Uterus (tissue), 3 donors: ENCODE measurements at regions not wholly inside any gene's neighbourhood (a gene's known extent, or its start where the extent isn't known, plus 50 kb on each side); places are given as distances from the start of the nearest gene placed in this dataset.
"Not testable (repeated sequence)": the region's sequence is repeated elsewhere in the genome, so short reads cannot be mapped to it uniquely, and the experiment has no call there.

ENCODE experiments used
- DNase-seq, 2 donors: peaks; one replicate each; pipeline ENCODE4 v3.0.0-alpha.2; 2019 to 2020
- H3K27ac ChIP-seq, 2 donors: fragments of 200-600 bp; sonication (generic); 1 replicate in 1 of 2; 2 replicates in 1 of 2; pipeline ENCODE4 v1.5.1; 2016 to 2018
- H3K27me3 ChIP-seq, 2 donors: fragments of 200-600 bp; sonication (generic); one replicate each; pipeline ENCODE4 v1.5.1; 2018 to 2019; ENCODE audit warnings: control low read depth in 1 of 2
- H3K36me3 ChIP-seq, 2 donors: fragments of 200-600 bp; sonication (generic); one replicate each; pipeline ENCODE4 v1.5.1; 2019; ENCODE audit warnings: control low read depth in 1 of 2
- H3K4me1 ChIP-seq, 2 donors: fragments of 200-600 bp; sonication (generic); one replicate each; pipeline ENCODE4 v1.5.1; 2018 to 2019; ENCODE audit warnings: control low read depth in 1 of 2
- H3K4me3 ChIP-seq, 2 donors: fragments of 200-600 bp; sonication (generic); 1 replicate in 1 of 2; 2 replicates in 1 of 2; pipeline ENCODE4 v1.5.1; 2018 to 2019; ENCODE audit warnings: mild to moderate bottlenecking in 1 of 2
- H3K9me3 ChIP-seq, 2 donors: fragments of 200-600 bp; sonication (generic); one replicate each; pipeline ENCODE4 v1.5.1; 2019; ENCODE audit warnings: control low read depth in 1 of 2
- POLR2A ChIP-seq, 2 donors: fragments of 450-650 bp; IDR thresholded peaks; one replicate each; pipeline ENCODE4 v1.6.1; 2016; ENCODE audit warnings: antibody characterized with exemption in 2 of 2, mild to moderate bottlenecking in 1 of 2, moderate library complexity in 1 of 2
- intact Hi-C: fragments of 100-400 bp; cut with DNase I; formaldehyde crosslinking; loops from one replicate; pipeline ENCODE4 v1.15.1; 2023; ENCODE audit warnings: low total_unique reads
- TF ChIP-seq, protein P1 (sequence below), 4 experiments: fragments of 200-600 bp in 2 of 4; fragments of 450-650 bp in 2 of 4; sonication (generic) in 2 of 4; IDR thresholded peaks; one replicate each; pipeline ENCODE4 v1.5.1; 2016 to 2019; ENCODE audit warnings: antibody characterized with exemption in 4 of 4, mild to moderate bottlenecking in 2 of 4, moderate library complexity in 1 of 4
- donor health status: DM: yes; HTN: yes; CAD: no.

DNA sequence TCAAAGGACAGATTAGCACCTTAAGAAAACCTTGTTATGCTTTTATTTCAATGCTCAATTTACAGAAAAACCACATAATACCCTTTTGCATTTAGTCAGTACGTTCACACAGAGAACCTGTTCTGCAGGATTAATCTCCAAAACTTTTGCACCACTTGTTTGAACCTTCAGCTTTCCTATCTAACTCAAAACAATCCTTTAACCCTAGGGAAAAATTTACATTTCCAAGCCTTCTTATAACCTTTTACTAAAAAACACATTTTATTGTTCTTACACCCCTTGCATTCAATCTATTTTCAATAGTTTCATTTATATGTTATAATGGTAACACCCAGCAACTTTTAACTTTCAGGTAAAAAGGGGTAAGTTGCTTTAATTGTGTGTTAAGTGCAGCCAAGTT, 952.5 kb upstream of the CNTN5 start:
- TF ChIP-seq, protein P1, sequence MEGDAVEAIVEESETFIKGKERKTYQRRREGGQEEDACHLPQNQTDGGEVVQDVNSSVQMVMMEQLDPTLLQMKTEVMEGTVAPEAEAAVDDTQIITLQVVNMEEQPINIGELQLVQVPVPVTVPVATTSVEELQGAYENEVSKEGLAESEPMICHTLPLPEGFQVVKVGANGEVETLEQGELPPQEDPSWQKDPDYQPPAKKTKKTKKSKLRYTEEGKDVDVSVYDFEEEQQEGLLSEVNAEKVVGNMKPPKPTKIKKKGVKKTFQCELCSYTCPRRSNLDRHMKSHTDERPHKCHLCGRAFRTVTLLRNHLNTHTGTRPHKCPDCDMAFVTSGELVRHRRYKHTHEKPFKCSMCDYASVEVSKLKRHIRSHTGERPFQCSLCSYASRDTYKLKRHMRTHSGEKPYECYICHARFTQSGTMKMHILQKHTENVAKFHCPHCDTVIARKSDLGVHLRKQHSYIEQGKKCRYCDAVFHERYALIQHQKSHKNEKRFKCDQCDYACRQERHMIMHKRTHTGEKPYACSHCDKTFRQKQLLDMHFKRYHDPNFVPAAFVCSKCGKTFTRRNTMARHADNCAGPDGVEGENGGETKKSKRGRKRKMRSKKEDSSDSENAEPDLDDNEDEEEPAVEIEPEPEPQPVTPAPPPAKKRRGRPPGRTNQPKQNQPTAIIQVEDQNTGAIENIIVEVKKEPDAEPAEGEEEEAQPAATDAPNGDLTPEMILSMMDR (IDR thresholded peaks at IDR 0.05), result no peak
- TF ChIP-seq POLR2A (IDR thresholded peaks at IDR 0.05), result no peak
- no peak for DNase-seq
- Histone ChIP-seq H3K4me1 (no peaks in the 10 kb centered on the region), H3K27me3 (no peaks in the 10 kb centered on the region), H3K4me3 (no peak overlapping the region), H3K36me3 (no peaks in the 10 kb centered on the region), H3K27ac (no peak overlapping the region), H3K9me3 (no peaks in the 10 kb centered on the region)
- intact Hi-C loops, result no loop called here

DNA sequence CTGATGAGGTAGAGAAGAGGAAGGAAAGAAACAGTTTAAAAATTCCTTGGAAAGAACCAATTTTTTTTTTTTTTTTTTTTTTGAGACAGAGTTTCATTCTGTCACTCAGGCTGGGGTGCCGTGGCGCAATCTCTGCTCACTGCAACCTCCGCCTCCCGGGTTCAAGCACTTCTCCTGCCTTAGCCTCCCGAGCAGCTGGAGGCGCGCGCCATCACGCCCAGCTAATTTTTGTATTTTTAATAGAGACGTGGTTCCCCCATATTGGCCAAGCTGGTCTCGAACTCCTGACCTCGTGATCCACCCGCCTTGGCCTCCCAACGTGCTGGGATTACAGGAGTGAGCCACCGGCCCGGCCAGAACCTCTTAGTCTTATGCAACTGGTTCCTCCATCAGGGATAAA, 951.6 kb upstream of the CNTN5 start:
- DNase-seq, H3K9me3 ChIP-seq, H3K27me3 ChIP-seq, H3K36me3 ChIP-seq, intact Hi-C loops, H3K27ac ChIP-seq, H3K4me3 ChIP-seq, H3K4me1 ChIP-seq: not testable (repeated sequence)

DNA sequence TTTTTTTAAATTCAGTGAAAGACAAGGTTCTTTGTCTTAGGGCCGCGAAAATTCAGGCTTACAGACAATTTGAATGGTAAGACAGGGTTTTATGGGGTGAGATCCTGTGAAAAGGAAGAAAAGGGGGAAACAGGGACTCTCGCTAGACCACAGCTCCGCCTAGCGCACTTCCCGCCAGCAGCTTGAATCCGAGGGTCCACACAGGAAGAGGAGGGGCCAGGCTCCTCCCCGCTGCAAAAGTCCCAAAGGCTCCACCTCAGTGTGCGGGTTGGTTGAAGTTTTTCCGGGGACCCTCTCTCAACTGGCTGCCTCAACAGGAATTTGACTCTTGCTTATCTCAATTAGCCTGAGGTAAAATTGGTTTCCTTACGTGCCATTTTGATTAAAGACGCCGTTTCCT, 950.9 kb upstream of the CNTN5 start:
- intact Hi-C loops, result no loop called here
- no peaks in the 10 kb centered on the region for H3K27me3 ChIP-seq
- no peak overlapping the region for H3K27ac ChIP-seq
- H3K36me3 ChIP-seq, result no peaks in the 10 kb centered on the region
- no peaks in the 10 kb centered on the region for H3K4me1 ChIP-seq
- H3K4me3 ChIP-seq, result no peak overlapping the region
- no peaks in the 10 kb centered on the region for H3K9me3 ChIP-seq
- no peak for DNase-seq
- TF ChIP-seq, protein P1 (IDR thresholded peaks at IDR 0.05), result no peak
- TF ChIP-seq POLR2A (IDR thresholded peaks at IDR 0.05), result no peak

DNA sequence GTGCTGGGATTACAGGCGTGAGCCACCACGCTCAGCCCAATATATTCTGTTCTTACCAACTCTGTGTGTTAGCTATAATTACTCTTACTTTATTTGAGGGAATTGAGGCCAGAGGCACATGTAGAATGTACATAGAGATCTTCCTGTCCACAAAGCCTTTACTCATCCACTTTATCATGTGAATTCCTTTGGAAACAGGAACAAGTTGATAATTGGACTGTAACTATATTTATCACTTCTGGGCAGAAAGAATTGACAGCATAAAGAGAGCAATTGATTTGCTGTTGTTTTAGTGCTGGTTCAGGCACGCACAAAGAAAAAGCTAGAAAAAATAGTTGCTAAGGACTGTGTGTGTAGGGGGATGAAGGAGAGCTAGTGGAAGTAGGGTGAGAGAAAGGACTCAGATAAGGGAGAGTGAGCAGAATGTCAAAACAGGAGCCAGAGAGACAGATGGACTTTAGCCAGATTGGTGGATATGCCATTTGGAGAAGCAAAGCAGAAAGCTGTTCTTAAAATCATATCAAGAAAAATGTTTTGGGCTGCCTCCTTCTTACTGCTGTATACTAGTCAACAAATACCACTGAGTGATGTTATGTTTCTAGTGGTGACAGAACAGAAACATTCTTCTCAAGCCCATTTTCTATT, 929.8 kb upstream of the CNTN5 start:
- TF ChIP-seq POLR2A (IDR thresholded peaks at IDR 0.05), result no peak
- TF ChIP-seq, protein P1 (IDR thresholded peaks at IDR 0.05), result no peak
- Histone ChIP-seq H3K4me3 (no peak overlapping the region), H3K27ac (no peak overlapping the region), H3K9me3 (no peaks in the 10 kb centered on the region), H3K36me3 (no peaks in the 10 kb centered on the region), H3K4me1 (no peaks in the 10 kb centered on the region), H3K27me3 (no peaks in the 10 kb centered on the region)
- DNase-seq, result no peak
- intact Hi-C loops, result no loop called here

DNA sequence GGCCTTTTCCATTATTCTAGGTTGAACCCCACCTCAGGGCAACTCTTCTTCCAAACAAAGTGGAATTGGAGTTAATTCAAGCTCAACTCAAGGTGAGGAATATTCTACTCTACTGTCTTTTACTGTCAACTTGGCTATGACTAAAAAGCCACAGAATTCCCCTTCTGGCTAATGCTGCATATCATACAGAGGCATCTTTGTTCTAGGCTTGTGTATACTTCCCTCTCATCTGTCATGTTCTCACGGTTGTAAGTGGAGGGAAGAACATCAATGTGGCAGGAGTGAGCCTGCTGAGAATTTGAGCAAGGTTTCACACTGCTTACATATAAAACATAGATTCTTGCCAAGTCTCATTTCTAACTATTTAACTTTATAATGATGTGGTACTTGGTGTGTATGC, 921.4 kb upstream of the CNTN5 start:
- no peaks in the 10 kb centered on the region for H3K36me3 ChIP-seq
- H3K27me3 ChIP-seq, result no peaks in the 10 kb centered on the region
- DNase-seq, result no peak
- no peaks in the 10 kb centered on the region for H3K4me1 ChIP-seq
- intact Hi-C loops, result no loop called here
- no peaks in the 10 kb centered on the region for H3K9me3 ChIP-seq
- TF ChIP-seq, protein P1 (IDR thresholded peaks at IDR 0.05), result no peak
- no peak overlapping the region for H3K4me3 ChIP-seq
- H3K27ac ChIP-seq, result no peak overlapping the region

DNA sequence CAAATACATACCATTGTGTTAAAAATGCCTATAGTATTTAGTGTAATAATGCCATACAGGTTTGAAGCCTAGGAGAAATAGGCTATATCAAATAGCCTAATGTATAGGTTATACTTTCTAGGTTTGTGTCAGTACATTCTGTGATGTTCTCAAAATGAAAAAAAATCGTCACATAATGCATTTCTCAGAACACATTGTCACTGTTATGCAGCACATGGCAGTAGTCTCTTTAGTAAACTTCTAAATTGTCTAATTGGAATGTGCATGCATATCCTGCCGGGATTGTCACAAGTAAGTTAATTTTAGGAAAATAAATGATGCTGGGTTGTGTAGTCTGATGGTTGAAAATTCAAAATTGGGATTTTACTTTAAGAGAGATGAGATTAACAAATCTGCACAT, 920.1 kb upstream of the CNTN5 start:
- Histone ChIP-seq H3K27ac (no peak overlapping the region), H3K4me3 (no peak overlapping the region), H3K36me3 (no peaks in the 10 kb centered on the region), H3K4me1 (no peaks in the 10 kb centered on the region), H3K27me3 (no peaks in the 10 kb centered on the region), H3K9me3 (no peaks in the 10 kb centered on the region)
- DNase-seq, result no peak
- TF ChIP-seq POLR2A (IDR thresholded peaks at IDR 0.05), result no peak
- TF ChIP-seq, protein P1 (IDR thresholded peaks at IDR 0.05), result no peak
- intact Hi-C loops, result no loop called here
